ENCODE measurements at regions not wholly inside any gene's neighbourhood (a gene's known extent, or its start where the extent isn't known, plus 50 kb on each side); places are given as distances from the start of the nearest gene placed in this dataset.

- no peak overlapping the region for H3K27ac ChIP-seq (ENCODE audit: low read length)
- no peak overlapping the region for H3K4me2 ChIP-seq (ENCODE audit: low read length)
- no peak overlapping the region for H2AFZ ChIP-seq (ENCODE audit: low read depth, low read length)
- H3K27me3 ChIP-seq (ENCODE audit: insufficient read depth, low read depth, low read length) = no peaks in the 10 kb centered on the region
- no peaks in the 10 kb centered on the region for H3K79me2 ChIP-seq (replicated peaks; ENCODE audit: insufficient read depth, low read length)
- H3K9me2 ChIP-seq (ENCODE audit: insufficient read depth, low read length) = no peaks in the 10 kb centered on the region
- H3F3A ChIP-seq (ENCODE audit: insufficient read depth, low read length, poor library complexity, severe bottlenecking) = no peaks in the 10 kb centered on the region
- no peak overlapping the region for H3K9ac ChIP-seq (ENCODE audit: low read length)
- no peak overlapping the region for H3K4me3 ChIP-seq (ENCODE audit: low read length)
- TF ChIP-seq CTCF (IDR thresholded peaks at IDR 0.05; ENCODE audit: poor library complexity, severe bottlenecking) (no peak), TAF1 (IDR thresholded peaks at IDR 0.05; ENCODE audit: low read depth) (no peak)
- H3K36me3 ChIP-seq (ENCODE audit: insufficient read depth, low read length) = no peaks in the 10 kb centered on the region
- no peaks in the 10 kb centered on the region for H3K9me3 ChIP-seq (ENCODE audit: low read length)
- no peaks in the 10 kb centered on the region for H4K20me1 ChIP-seq (ENCODE audit: insufficient read depth)
Measured at GRCh38 chr6:15039136-15039535, 206.7 kb upstream of the JARID2 start.

GRCh38 chr6:15042938-15043337 lies 202.9 kb upstream of the JARID2 start:
- Histone ChIP-seq H3K4me2 (ENCODE audit: low read length) (no peak overlapping the region), H3K79me2 (replicated peaks; ENCODE audit: insufficient read depth, low read length) (no peaks in the 10 kb centered on the region), H4K20me1 (ENCODE audit: insufficient read depth) (no peaks in the 10 kb centered on the region), H2AFZ (ENCODE audit: low read depth, low read length) (no peak overlapping the region), H3K4me3 (ENCODE audit: low read length) (no peak overlapping the region), H3K9ac (ENCODE audit: low read length) (no peak overlapping the region), H3K27me3 (ENCODE audit: insufficient read depth, low read depth, low read length) (no peaks in the 10 kb centered on the region), H3K36me3 (ENCODE audit: insufficient read depth, low read length) (no peaks in the 10 kb centered on the region), H3K27ac (ENCODE audit: low read length) (no peak overlapping the region), H3F3A (ENCODE audit: insufficient read depth, low read length, poor library complexity, severe bottlenecking) (no peaks in the 10 kb centered on the region), H3K9me2 (ENCODE audit: insufficient read depth, low read length) (no peaks in the 10 kb centered on the region), H3K9me3 (ENCODE audit: low read length) (no peaks in the 10 kb centered on the region)
- TF ChIP-seq POLR2AphosphoS5 (IDR thresholded peaks at IDR 0.05) = no peak

- Histone ChIP-seq H3K79me2 (replicated peaks; ENCODE audit: insufficient read depth, low read length) (no peaks in the 10 kb centered on the region), H3F3A (ENCODE audit: insufficient read depth, low read length, poor library complexity, severe bottlenecking) (no peaks in the 10 kb centered on the region), H4K20me1 (ENCODE audit: insufficient read depth) (no peaks in the 10 kb centered on the region), H3K36me3 (ENCODE audit: insufficient read depth, low read length) (no peaks in the 10 kb centered on the region), H2AFZ (ENCODE audit: low read depth, low read length) (no peak overlapping the region), H3K27me3 (ENCODE audit: insufficient read depth, low read depth, low read length) (no peaks in the 10 kb centered on the region), H3K4me3 (ENCODE audit: low read length) (no peak overlapping the region), H3K9me3 (ENCODE audit: low read length) (no peaks in the 10 kb centered on the region), H3K4me2 (ENCODE audit: low read length) (no peak overlapping the region), H3K27ac (ENCODE audit: low read length) (no peak overlapping the region), H3K9ac (ENCODE audit: low read length) (no peak overlapping the region), H3K9me2 (ENCODE audit: insufficient read depth, low read length) (no peaks in the 10 kb centered on the region)
- no peak for TF ChIP-seq CTCF (IDR thresholded peaks at IDR 0.05; ENCODE audit: poor library complexity, severe bottlenecking)
- no peak for TF ChIP-seq POLR2AphosphoS5 (IDR thresholded peaks at IDR 0.05)
- TF ChIP-seq SMC3 (conservative IDR thresholded peaks at IDR 0.05; ENCODE audit: poor library complexity) = no peak
- no peak for TF ChIP-seq EP300 (conservative IDR thresholded peaks at IDR 0.05; ENCODE audit: poor library complexity, severe bottlenecking)
- TF ChIP-seq MXI1 (conservative IDR thresholded peaks at IDR 0.05; ENCODE audit: poor library complexity, severe bottlenecking) = no peak
- no peak for TF ChIP-seq EZH2 (IDR thresholded peaks at IDR 0.05; ENCODE audit: borderline replicate concordance, insufficient read depth, low read length, poor library complexity, severe bottlenecking)
- TF ChIP-seq TAF1 (IDR thresholded peaks at IDR 0.05; ENCODE audit: low read depth) = no peak
- no peak for TF ChIP-seq REST (IDR thresholded peaks at IDR 0.05; ENCODE audit: borderline replicate concordance)
- TF ChIP-seq RAD21 (conservative IDR thresholded peaks at IDR 0.05) = no peak
Measured at GRCh38 chr6:15044146-15044882, 201.6 kb upstream of the JARID2 start.
